H1 (cell line): ENCODE measurements at regions not wholly inside any gene's neighbourhood (a gene's known extent, or its start where the extent isn't known, plus 50 kb on each side); places are given as distances from the start of the nearest gene placed in this dataset.

ENCODE experiments used
- CBX5 ChIP-seq: fragments of 300-800, 300-1000 bp; sonication (generic); IDR thresholded peaks from 2 replicates; pipeline ENCODE4 v1.7.1; 2016; ENCODE audit warnings: antibody characterized with exemption, low read length, low read depth
- CEBPB ChIP-seq: IDR thresholded peaks from 2 replicates; pipeline ENCODE4 v1.6.1; 2012; ENCODE audit warnings: low read depth, low read length
- CTBP2 ChIP-seq: IDR thresholded peaks from 2 replicates; pipeline ENCODE4 v1.7.0; 2011; ENCODE audit warnings: borderline replicate concordance, mild to moderate bottlenecking, moderate library complexity, mixed read lengths, low read length; ENCODE audit not compliant: insufficient read depth, insufficient read length
- HDAC2 ChIP-seq, 2 experiments: fragments of 300-600 bp in 1 of 2; sonication (generic) in 1 of 2; IDR thresholded peaks; 2 replicates each; pipeline ENCODE4 v1.6.1; 2011 to 2012; ENCODE audit warnings: low read depth in 2 of 2, low read length in 2 of 2, mild to moderate bottlenecking in 2 of 2, moderate library complexity in 2 of 2, borderline replicate concordance in 1 of 2, inconsistent platforms in 1 of 2
- JUN ChIP-seq: IDR thresholded peaks from 2 replicates; pipeline ENCODE4 v1.6.1; 2011; ENCODE audit warnings: low read depth, mild to moderate bottlenecking, improper control_type of control experiment, low read length
- POU5F1 ChIP-seq: IDR thresholded peaks from 2 replicates; pipeline ENCODE4 v1.6.1; 2011; ENCODE audit warnings: low read depth, mild to moderate bottlenecking, low read length, moderate library complexity
- SRF ChIP-seq: IDR thresholded peaks from 2 replicates; pipeline ENCODE4 v1.6.1; 2011; ENCODE audit warnings: mild to moderate bottlenecking, low read depth, low read length, moderate library complexity
- YY1 ChIP-seq: IDR thresholded peaks from 2 replicates; pipeline ENCODE4 v1.6.1; 2011; ENCODE audit warnings: low read depth, mild to moderate bottlenecking, low read length
- TF ChIP-seq, protein P1 (sequence below): fragments of 300-600 bp; sonication (generic); IDR thresholded peaks from 2 replicates; pipeline ENCODE4 v1.7.1; 2012; ENCODE audit warnings: low read length, moderate library complexity, mild to moderate bottlenecking, inconsistent platforms; ENCODE audit not compliant: insufficient replicate concordance

GRCh38 chr21:16071092-16071491, 341.3 kb downstream of the USP25 start (continued):
- TF ChIP-seq, protein P1, sequence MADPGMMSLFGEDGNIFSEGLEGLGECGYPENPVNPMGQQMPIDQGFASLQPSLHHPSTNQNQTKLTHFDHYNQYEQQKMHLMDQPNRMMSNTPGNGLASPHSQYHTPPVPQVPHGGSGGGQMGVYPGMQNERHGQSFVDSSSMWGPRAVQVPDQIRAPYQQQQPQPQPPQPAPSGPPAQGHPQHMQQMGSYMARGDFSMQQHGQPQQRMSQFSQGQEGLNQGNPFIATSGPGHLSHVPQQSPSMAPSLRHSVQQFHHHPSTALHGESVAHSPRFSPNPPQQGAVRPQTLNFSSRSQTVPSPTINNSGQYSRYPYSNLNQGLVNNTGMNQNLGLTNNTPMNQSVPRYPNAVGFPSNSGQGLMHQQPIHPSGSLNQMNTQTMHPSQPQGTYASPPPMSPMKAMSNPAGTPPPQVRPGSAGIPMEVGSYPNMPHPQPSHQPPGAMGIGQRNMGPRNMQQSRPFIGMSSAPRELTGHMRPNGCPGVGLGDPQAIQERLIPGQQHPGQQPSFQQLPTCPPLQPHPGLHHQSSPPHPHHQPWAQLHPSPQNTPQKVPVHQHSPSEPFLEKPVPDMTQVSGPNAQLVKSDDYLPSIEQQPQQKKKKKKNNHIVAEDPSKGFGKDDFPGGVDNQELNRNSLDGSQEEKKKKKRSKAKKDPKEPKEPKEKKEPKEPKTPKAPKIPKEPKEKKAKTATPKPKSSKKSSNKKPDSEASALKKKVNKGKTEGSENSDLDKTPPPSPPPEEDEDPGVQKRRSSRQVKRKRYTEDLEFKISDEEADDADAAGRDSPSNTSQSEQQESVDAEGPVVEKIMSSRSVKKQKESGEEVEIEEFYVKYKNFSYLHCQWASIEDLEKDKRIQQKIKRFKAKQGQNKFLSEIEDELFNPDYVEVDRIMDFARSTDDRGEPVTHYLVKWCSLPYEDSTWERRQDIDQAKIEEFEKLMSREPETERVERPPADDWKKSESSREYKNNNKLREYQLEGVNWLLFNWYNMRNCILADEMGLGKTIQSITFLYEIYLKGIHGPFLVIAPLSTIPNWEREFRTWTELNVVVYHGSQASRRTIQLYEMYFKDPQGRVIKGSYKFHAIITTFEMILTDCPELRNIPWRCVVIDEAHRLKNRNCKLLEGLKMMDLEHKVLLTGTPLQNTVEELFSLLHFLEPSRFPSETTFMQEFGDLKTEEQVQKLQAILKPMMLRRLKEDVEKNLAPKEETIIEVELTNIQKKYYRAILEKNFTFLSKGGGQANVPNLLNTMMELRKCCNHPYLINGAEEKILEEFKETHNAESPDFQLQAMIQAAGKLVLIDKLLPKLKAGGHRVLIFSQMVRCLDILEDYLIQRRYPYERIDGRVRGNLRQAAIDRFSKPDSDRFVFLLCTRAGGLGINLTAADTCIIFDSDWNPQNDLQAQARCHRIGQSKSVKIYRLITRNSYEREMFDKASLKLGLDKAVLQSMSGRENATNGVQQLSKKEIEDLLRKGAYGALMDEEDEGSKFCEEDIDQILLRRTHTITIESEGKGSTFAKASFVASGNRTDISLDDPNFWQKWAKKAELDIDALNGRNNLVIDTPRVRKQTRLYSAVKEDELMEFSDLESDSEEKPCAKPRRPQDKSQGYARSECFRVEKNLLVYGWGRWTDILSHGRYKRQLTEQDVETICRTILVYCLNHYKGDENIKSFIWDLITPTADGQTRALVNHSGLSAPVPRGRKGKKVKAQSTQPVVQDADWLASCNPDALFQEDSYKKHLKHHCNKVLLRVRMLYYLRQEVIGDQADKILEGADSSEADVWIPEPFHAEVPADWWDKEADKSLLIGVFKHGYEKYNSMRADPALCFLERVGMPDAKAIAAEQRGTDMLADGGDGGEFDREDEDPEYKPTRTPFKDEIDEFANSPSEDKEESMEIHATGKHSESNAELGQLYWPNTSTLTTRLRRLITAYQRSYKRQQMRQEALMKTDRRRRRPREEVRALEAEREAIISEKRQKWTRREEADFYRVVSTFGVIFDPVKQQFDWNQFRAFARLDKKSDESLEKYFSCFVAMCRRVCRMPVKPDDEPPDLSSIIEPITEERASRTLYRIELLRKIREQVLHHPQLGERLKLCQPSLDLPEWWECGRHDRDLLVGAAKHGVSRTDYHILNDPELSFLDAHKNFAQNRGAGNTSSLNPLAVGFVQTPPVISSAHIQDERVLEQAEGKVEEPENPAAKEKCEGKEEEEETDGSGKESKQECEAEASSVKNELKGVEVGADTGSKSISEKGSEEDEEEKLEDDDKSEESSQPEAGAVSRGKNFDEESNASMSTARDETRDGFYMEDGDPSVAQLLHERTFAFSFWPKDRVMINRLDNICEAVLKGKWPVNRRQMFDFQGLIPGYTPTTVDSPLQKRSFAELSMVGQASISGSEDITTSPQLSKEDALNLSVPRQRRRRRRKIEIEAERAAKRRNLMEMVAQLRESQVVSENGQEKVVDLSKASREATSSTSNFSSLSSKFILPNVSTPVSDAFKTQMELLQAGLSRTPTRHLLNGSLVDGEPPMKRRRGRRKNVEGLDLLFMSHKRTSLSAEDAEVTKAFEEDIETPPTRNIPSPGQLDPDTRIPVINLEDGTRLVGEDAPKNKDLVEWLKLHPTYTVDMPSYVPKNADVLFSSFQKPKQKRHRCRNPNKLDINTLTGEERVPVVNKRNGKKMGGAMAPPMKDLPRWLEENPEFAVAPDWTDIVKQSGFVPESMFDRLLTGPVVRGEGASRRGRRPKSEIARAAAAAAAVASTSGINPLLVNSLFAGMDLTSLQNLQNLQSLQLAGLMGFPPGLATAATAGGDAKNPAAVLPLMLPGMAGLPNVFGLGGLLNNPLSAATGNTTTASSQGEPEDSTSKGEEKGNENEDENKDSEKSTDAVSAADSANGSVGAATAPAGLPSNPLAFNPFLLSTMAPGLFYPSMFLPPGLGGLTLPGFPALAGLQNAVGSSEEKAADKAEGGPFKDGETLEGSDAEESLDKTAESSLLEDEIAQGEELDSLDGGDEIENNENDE: no peak
- no peak for TF ChIP-seq POU5F1
- TF ChIP-seq CBX5: no peak
- no peak for TF ChIP-seq HDAC2 (IDR thresholded peaks at IDR 0.05; ENCODE audit: borderline replicate concordance in 1 of 2, low read depth in 2 of 2, low read length in 2 of 2)
- TF ChIP-seq SRF: no peak
- TF ChIP-seq YY1: no peak
- TF ChIP-seq CTBP2: no peak
- no peak for TF ChIP-seq CEBPB
- TF ChIP-seq JUN: no peak
